ENCODE measurements at regions not wholly inside any gene's neighbourhood (a gene's known extent, or its start where the extent isn't known, plus 50 kb on each side); places are given as distances from the start of the nearest gene placed in this dataset.

- H3K4me3 Mint-ChIP-seq, result no peak overlapping the region
- no peak for DNase-seq
- no peaks in the 10 kb centered on the region for H3K9me3 Mint-ChIP-seq
- TF ChIP-seq CTCF (IDR thresholded peaks at IDR 0.05), result no peak
- no peak overlapping the region for H3K27ac Mint-ChIP-seq
- no peaks in the 10 kb centered on the region for H3K36me3 Mint-ChIP-seq (ENCODE audit: low read depth)
- no peaks in the 10 kb centered on the region for H3K27me3 Mint-ChIP-seq (ENCODE audit: low read depth, poor library complexity)
- no peaks in the 10 kb centered on the region for H3K4me1 Mint-ChIP-seq
Observed at GRCh38 chr5:45035991-45036390, 227.2 kb downstream of the MRPS30 start.

GRCh38 chr5:45037927-45038326 lies 229.2 kb downstream of the MRPS30 start:
- Mint-ChIP-seq H3K9me3 (no peaks in the 10 kb centered on the region), H3K4me3 (no peak overlapping the region), H3K4me1 (no peaks in the 10 kb centered on the region), H3K36me3 (ENCODE audit: low read depth) (no peaks in the 10 kb centered on the region), H3K27me3 (ENCODE audit: low read depth, poor library complexity) (no peaks in the 10 kb centered on the region), H3K27ac (no peak overlapping the region)
- TF ChIP-seq CTCF (IDR thresholded peaks at IDR 0.05), result no peak
- no peak for DNase-seq

DNA sequence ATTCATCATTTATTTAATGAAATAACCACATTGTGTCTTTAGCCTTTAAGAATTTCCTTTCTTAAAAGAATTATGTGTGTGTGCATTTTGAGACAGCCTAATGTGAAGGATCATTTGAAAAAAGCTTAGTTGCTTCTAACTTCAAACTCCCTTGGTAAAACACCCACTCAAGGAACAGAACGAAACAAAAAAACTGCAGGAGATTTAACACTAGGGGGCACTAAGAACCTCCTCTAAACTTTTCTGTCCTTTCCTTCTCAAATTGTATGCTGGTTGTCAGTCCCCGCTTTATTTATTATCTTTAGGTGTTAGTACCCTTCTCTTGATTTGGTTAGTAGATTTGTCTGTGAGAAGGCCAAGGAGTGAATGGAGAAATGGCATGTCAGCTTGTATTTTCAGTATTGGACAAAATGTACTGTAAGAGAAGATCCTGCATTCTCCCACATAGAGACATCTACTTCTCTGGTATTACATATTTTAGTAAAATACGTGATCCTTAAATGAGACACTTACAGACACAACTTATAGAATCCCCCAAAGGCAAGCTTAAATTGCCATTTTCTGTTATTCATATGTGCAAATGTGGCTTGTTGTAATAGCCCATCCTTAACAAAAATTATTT lies 229.7 kb downstream of the MRPS30 start:
- Mint-ChIP-seq H3K27ac (no peak overlapping the region), H3K27me3 (ENCODE audit: low read depth, poor library complexity) (no peaks in the 10 kb centered on the region), H3K36me3 (ENCODE audit: low read depth) (no peaks in the 10 kb centered on the region), H3K9me3 (no peaks in the 10 kb centered on the region), H3K4me1 (no peaks in the 10 kb centered on the region), H3K4me3 (no peak overlapping the region)
- TF ChIP-seq CTCF (IDR thresholded peaks at IDR 0.05), result peak; percentile 64
- DNase-seq, result peak; percentile 4

DNA sequence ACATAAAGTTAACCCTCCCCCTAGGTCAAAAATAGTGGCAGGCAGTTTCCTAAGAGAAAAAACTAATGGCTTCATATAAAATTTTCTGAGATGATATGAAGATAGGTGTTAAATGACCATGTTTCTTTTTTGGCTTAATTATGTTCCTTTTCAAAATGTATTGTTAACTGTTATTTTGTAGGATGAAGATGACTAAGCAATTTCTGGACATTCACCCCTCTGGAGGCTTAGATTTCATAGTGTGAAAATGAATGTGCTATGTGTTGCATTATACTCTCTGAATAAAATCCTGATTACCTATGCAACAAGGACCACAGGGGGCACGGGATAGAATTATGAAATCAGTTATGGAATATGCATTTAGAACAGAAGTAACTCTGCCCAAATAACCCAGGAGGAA lies 233.5 kb downstream of the MRPS30 start:
- Mint-ChIP-seq H3K4me1 (no peaks in the 10 kb centered on the region), H3K27me3 (ENCODE audit: low read depth, poor library complexity) (no peaks in the 10 kb centered on the region), H3K36me3 (ENCODE audit: low read depth) (no peaks in the 10 kb centered on the region), H3K4me3 (no peak overlapping the region), H3K27ac (no peak overlapping the region), H3K9me3 (no peaks in the 10 kb centered on the region)
- no peak for DNase-seq
- no peak for TF ChIP-seq CTCF (IDR thresholded peaks at IDR 0.05)

GRCh38 chr5:45057564-45057963 lies 248.8 kb downstream of the MRPS30 start:
- no peaks in the 10 kb centered on the region for H3K9me3 Mint-ChIP-seq
- no peak for TF ChIP-seq CTCF (IDR thresholded peaks at IDR 0.05)
- H3K4me1 Mint-ChIP-seq, result no peaks in the 10 kb centered on the region
- H3K27me3 Mint-ChIP-seq (ENCODE audit: low read depth, poor library complexity), result no peaks in the 10 kb centered on the region
- H3K36me3 Mint-ChIP-seq (ENCODE audit: low read depth), result no peaks in the 10 kb centered on the region
- H3K4me3 Mint-ChIP-seq, result no peak overlapping the region
- no peak overlapping the region for H3K27ac Mint-ChIP-seq
- DNase-seq, result no peak

GRCh38 chr5:45060724-45061123 lies 252.0 kb downstream of the MRPS30 start:
- Mint-ChIP-seq H3K4me3 (no peak overlapping the region), H3K27ac (no peak overlapping the region), H3K9me3 (no peaks in the 10 kb centered on the region), H3K27me3 (ENCODE audit: low read depth, poor library complexity) (no peaks in the 10 kb centered on the region), H3K4me1 (no peaks in the 10 kb centered on the region), H3K36me3 (ENCODE audit: low read depth) (no peaks in the 10 kb centered on the region)
- no peak for DNase-seq
- TF ChIP-seq CTCF (IDR thresholded peaks at IDR 0.05), result no peak
